HG02840 (cell line): ENCODE measurements at regions not wholly inside any gene's neighbourhood (a gene's known extent, or its start where the extent isn't known, plus 50 kb on each side); places are given as distances from the start of the nearest gene placed in this dataset.
"Not testable (repeated sequence)": the region's sequence is repeated elsewhere in the genome, so short reads cannot be mapped to it uniquely, and the experiment has no call there.

Experiments used
- ATAC-seq: cut with Tn5 transposase; IDR thresholded peaks from one replicate; pipeline ENCODE4 v1.9.1; 2021; ENCODE audit warnings: mild to moderate bottlenecking, moderate library complexity, moderate number of reproducible peaks; ENCODE audit not compliant: unreplicated experiment, low FRiP score

- ATAC-seq, result no peak
Measured at GRCh38 chr1:219324629-219325367, 151.1 kb downstream of the LYPLAL1 start.

GRCh38 chr1:219324171-219324570, 150.5 kb downstream of the LYPLAL1 start:
- ATAC-seq, result no peak

GRCh38 chr1:219323426-219323825, 149.7 kb downstream of the LYPLAL1 start:
- no peak for ATAC-seq

- ATAC-seq, result no peak
Measured at GRCh38 chr1:219322766-219323165, 149.1 kb downstream of the LYPLAL1 start.

- not testable (repeated sequence) for ATAC-seq
Measured at GRCh38 chr1:219320563-219320962, 146.9 kb downstream of the LYPLAL1 start.

- no peak for ATAC-seq
Measured at GRCh38 chr1:219318826-219319225, 145.1 kb downstream of the LYPLAL1 start.

- ATAC-seq, result no peak
Measured at GRCh38 chr1:219317762-219318353, 144.2 kb downstream of the LYPLAL1 start.

GRCh38 chr1:219316066-219316465, 142.4 kb downstream of the LYPLAL1 start:
- ATAC-seq, result no peak

- no peak for ATAC-seq
Measured at GRCh38 chr1:219313961-219314360, 140.3 kb downstream of the LYPLAL1 start.

GRCh38 chr1:219312967-219313366, 139.3 kb downstream of the LYPLAL1 start:
- no peak for ATAC-seq

GRCh38 chr1:219310181-219310728, 136.6 kb downstream of the LYPLAL1 start:
- ATAC-seq, result no peak

GRCh38 chr1:219308367-219308766, 134.7 kb downstream of the LYPLAL1 start:
- no peak for ATAC-seq

GRCh38 chr1:219304227-219305226, 130.8 kb downstream of the LYPLAL1 start:
- ATAC-seq, result no peak

GRCh38 chr1:219302697-219303096, 129.0 kb downstream of the LYPLAL1 start:
- no peak for ATAC-seq

GRCh38 chr1:219299420-219299819, 125.7 kb downstream of the LYPLAL1 start:
- ATAC-seq, result no peak

- ATAC-seq, result no peak
Measured at GRCh38 chr1:219298571-219299148, 125.0 kb downstream of the LYPLAL1 start.

GRCh38 chr1:219296430-219297355, 123.0 kb downstream of the LYPLAL1 start:
- ATAC-seq, result no peak

- no peak for ATAC-seq
Measured at GRCh38 chr1:219294251-219294650, 120.6 kb downstream of the LYPLAL1 start.

GRCh38 chr1:219293410-219293809, 119.7 kb downstream of the LYPLAL1 start:
- ATAC-seq, result no peak
